Loucy (cell line): ENCODE measurements at regions not wholly inside any gene's neighbourhood (a gene's known extent, or its start where the extent isn't known, plus 50 kb on each side); places are given as distances from the start of the nearest gene placed in this dataset.

Source experiments
- H2AFZ ChIP-seq: fragments of 200-600 bp; sonication (generic); 2 replicates; pipeline ENCODE4 v1.6.0; 2016; ENCODE audit warnings: antibody characterized with exemption, mild to moderate bottlenecking, low read length, moderate library complexity
- H3F3A ChIP-seq: fragments of 200-600 bp; 2 replicates; pipeline ENCODE4 v1.6.0; 2016; ENCODE audit warnings: antibody characterized with exemption, low read depth, mild to moderate bottlenecking
- H3K27me3 ChIP-seq: fragments of 200-600 bp; sonication (generic); 2 replicates; pipeline ENCODE4 v1.6.1; 2014; ENCODE audit warnings: low read length, mild to moderate bottlenecking; ENCODE audit not compliant: insufficient read depth, poor library complexity, severe bottlenecking
- H3K36me3 ChIP-seq: fragments of 200-600 bp; sonication (generic); 2 replicates; pipeline ENCODE4 v1.6.1; 2016; ENCODE audit warnings: low read length; ENCODE audit not compliant: insufficient read depth
- H3K4me1 ChIP-seq: fragments of 200-600 bp; sonication (generic); 2 replicates; pipeline ENCODE4 v1.5.1; 2014; ENCODE audit warnings: low read length, mild to moderate bottlenecking; ENCODE audit not compliant: insufficient read depth, poor library complexity, severe bottlenecking
- H3K4me2 ChIP-seq: fragments of 200-600 bp; sonication (generic); 2 replicates; pipeline ENCODE4 v1.6.0; 2014; ENCODE audit warnings: antibody characterized with exemption, low read length, low read depth, mild to moderate bottlenecking; ENCODE audit not compliant: poor library complexity, severe bottlenecking
- H3K4me3 ChIP-seq: fragments of 200-600 bp; sonication (generic); 2 replicates; pipeline ENCODE4 v1.5.1; 2014; ENCODE audit warnings: low read length, mild to moderate bottlenecking, mixed read lengths; ENCODE audit not compliant: poor library complexity, severe bottlenecking
- H3K79me2 ChIP-seq: fragments of 200-600 bp; sonication (generic); 2 replicates; pipeline ENCODE4 v1.6.1; 2014; ENCODE audit warnings: low read length; ENCODE audit not compliant: insufficient read depth
- H3K9ac ChIP-seq: fragments of 200-600 bp; sonication (generic); 2 replicates; pipeline ENCODE4 v1.6.0; 2014; ENCODE audit warnings: mild to moderate bottlenecking, low read depth, low read length, moderate library complexity; ENCODE audit not compliant: poor library complexity, severe bottlenecking
- H3K9me2 ChIP-seq: fragments of 200-600 bp; sonication (generic); replicated peaks from 2 replicates; pipeline ENCODE4 v1.6.1; 2016; ENCODE audit warnings: low read depth, low read length, mixed read lengths
- H3K9me3 ChIP-seq: fragments of 200-600 bp; sonication (generic); 2 replicates; pipeline ENCODE4 v1.6.1; 2014; ENCODE audit warnings: mild to moderate bottlenecking, antibody characterized with exemption, low read length, low read depth; ENCODE audit not compliant: insufficient read depth
- H4K20me1 ChIP-seq: fragments of 200-600 bp; sonication (generic); 2 replicates; pipeline ENCODE4 v1.6.0; 2014; ENCODE audit warnings: antibody characterized with exemption, low read length, mild to moderate bottlenecking; ENCODE audit not compliant: insufficient read depth, poor library complexity, severe bottlenecking
- CTCF ChIP-seq: fragments of 200-600 bp; sonication (generic); conservative IDR thresholded peaks from 2 replicates; pipeline ENCODE4 v1.5.1; 2014; ENCODE audit warnings: mild to moderate bottlenecking, antibody characterized with exemption, low read length
- EZH2phosphoT487 ChIP-seq: fragments of 200-600 bp; IDR thresholded peaks from 2 replicates; pipeline ENCODE4 v1.6.1; 2018; ENCODE audit warnings: antibody characterized with exemption, mild to moderate bottlenecking, moderate library complexity, borderline replicate concordance

GRCh38 chr5:155472780-155473179 is 459.2 kb downstream of the KIF4B start:
- no peaks in the 10 kb centered on the region for H3K79me2 ChIP-seq
- no peak overlapping the region for H2AFZ ChIP-seq
- H4K20me1 ChIP-seq: no peaks in the 10 kb centered on the region
- no peaks in the 10 kb centered on the region for H3K4me1 ChIP-seq
- TF ChIP-seq EZH2phosphoT487 (no peak), CTCF (no peak)
- H3K27me3 ChIP-seq: no peaks in the 10 kb centered on the region
- H3K36me3 ChIP-seq: no peaks in the 10 kb centered on the region
- no peak overlapping the region for H3K4me3 ChIP-seq
- H3F3A ChIP-seq: no peaks in the 10 kb centered on the region
- no peak overlapping the region for H3K9ac ChIP-seq
- no peaks in the 10 kb centered on the region for H3K9me3 ChIP-seq
- no peaks in the 10 kb centered on the region for H3K9me2 ChIP-seq
- H3K4me2 ChIP-seq: no peak overlapping the region

GRCh38 chr5:155475318-155475717 is 461.8 kb downstream of the KIF4B start:
- H3K79me2 ChIP-seq: no peaks in the 10 kb centered on the region
- no peak overlapping the region for H3K4me3 ChIP-seq
- H3K9ac ChIP-seq: no peak overlapping the region
- H4K20me1 ChIP-seq: no peaks in the 10 kb centered on the region
- H3K9me3 ChIP-seq: no peaks in the 10 kb centered on the region
- TF ChIP-seq CTCF (no peak), EZH2phosphoT487 (no peak)
- H3K9me2 ChIP-seq: no peaks in the 10 kb centered on the region
- no peak overlapping the region for H3K4me2 ChIP-seq
- no peaks in the 10 kb centered on the region for H3K4me1 ChIP-seq
- H3F3A ChIP-seq: no peaks in the 10 kb centered on the region
- no peaks in the 10 kb centered on the region for H3K36me3 ChIP-seq
- H2AFZ ChIP-seq: no peak overlapping the region
- H3K27me3 ChIP-seq: no peaks in the 10 kb centered on the region

- no peak overlapping the region for H3K4me2 ChIP-seq
- H3K4me3 ChIP-seq: no peak overlapping the region
- H3K27me3 ChIP-seq: no peaks in the 10 kb centered on the region
- H3K9me3 ChIP-seq: no peaks in the 10 kb centered on the region
- H4K20me1 ChIP-seq: no peaks in the 10 kb centered on the region
- H3F3A ChIP-seq: no peaks in the 10 kb centered on the region
- no peaks in the 10 kb centered on the region for H3K9me2 ChIP-seq
- H3K4me1 ChIP-seq: no peaks in the 10 kb centered on the region
- no peaks in the 10 kb centered on the region for H3K36me3 ChIP-seq
- H3K79me2 ChIP-seq: no peaks in the 10 kb centered on the region
- H3K9ac ChIP-seq: no peak overlapping the region
- no peak overlapping the region for H2AFZ ChIP-seq
- no peak for TF ChIP-seq EZH2phosphoT487
- TF ChIP-seq CTCF: no peak
Observed at GRCh38 chr5:155480731-155481131, 467.2 kb downstream of the KIF4B start.
